ENCODE measurements at regions not wholly inside any gene's neighbourhood (a gene's known extent, or its start where the extent isn't known, plus 50 kb on each side); places are given as distances from the start of the nearest gene placed in this dataset.

- DNase-seq, result no peak
Measured at GRCh38 chr11:28636033-28636432, 527.8 kb downstream of the METTL15 start.

DNA sequence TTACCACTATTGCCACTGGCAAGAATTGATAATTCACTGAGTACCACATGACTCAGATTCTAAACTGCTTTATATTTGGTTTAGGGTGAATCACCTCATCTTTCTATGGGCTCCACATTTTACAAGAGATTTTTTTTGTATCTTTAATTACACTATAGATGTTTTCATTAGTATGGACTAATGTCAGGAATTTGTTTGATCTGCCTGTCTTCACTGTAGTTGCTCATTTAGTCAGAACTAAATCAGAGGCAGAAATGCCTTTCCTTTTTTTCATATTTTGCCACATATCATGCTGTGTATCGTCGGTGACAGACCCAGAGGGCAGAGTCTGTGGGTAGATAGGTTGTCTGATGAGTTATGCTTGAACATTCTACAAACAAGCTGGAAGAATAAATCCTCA, 524.1 kb downstream of the METTL15 start:
- no peak for DNase-seq

GRCh38 chr11:28631148-28631547, 523.0 kb downstream of the METTL15 start:
- no peak for DNase-seq

DNA sequence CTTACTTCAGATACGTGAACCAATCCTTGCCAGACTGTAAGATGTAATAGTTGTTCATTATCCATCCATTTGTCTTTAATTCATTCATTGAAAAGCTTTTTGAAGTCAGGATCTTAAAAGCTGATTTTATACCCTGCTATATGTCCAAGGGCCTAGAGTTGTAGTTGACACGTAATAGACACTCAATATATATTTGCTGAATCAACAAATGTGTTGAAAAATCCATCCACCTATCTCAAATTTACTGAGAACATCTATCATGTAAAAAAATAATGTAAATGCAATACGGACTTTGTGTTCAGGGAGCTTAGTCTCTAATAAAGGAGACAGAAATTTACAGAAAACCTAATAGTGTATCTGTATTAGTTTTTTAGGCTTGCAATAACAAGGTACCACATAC, 521.0 kb downstream of the METTL15 start:
- DNase-seq, result no peak

- no peak for DNase-seq
Measured at GRCh38 chr11:28628412-28628811, 520.2 kb downstream of the METTL15 start.

- peak; percentile 29 for DNase-seq
Measured at GRCh38 chr11:28627690-28628255, 519.6 kb downstream of the METTL15 start.

DNA sequence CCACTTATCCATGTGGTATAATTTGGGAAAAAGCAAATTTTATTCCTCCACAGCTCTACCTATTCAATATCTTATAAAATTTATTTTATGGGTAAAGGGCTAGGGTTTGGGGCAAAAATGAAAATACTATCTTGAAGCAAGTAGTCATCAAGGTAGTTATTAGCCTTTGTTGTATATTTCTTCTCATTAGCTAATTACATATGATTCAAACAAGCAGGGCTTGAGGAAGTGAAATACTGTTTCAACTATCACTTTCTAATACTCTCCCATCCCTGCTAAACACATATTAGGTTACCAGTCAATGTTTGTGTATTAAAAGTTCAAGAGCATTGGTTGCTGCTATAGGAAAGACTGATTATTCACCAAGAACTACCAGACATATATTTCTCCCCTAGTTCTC, 517.3 kb downstream of the METTL15 start:
- DNase-seq, result no peak

DNA sequence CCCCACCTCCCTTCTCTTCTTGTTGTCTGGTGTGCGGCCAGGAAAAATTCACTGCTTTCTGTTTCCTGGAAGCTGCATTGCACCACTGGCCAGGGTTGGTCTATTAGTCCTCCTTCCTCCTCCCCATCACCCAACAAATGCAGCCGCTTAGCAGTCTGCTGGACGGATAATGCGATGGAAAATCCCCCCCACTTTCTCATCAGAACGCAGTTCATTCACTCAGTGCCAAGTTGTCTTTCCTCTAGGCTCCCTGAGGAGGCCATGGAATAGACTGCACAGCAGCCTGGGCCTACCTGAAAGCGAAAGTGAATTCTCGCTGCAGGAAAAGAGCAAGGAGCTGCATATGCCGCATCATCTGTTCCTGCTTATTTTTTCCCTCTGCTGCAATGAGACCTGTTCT, 513.6 kb downstream of the METTL15 start:
- DNase-seq, result no peak

DNA sequence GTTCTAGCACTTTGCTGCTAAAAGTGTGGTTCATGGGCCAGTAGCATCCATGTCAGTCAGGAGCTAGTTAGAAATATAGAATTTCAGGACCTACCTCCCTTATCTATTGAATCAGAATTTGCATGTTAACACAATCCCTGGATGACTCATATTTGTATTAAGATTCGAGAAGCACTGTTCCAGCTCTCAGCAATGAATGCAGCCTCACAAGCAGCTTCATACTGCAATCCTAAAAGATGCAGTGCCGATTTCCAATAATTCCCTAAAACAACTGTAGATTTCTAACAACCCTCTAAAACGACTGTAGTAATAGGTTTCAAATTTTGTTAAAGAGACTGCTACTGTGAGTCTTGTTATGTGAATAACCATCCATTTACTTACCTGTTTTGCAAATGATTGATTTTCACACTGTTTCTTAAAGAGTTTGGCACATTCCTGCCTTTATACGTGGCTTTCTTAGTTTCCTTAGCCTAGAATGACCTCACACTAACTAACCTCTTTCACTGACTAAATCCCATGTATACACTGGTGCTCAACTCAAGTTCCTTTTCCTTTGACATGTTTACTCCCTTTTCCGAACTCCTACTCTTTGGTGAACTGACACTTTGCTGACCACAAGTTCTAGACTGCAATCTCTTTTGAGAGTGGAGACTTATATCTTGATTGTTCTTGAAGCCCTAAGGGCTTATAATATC, 511.8 kb downstream of the METTL15 start:
- no peak for DNase-seq

DNA sequence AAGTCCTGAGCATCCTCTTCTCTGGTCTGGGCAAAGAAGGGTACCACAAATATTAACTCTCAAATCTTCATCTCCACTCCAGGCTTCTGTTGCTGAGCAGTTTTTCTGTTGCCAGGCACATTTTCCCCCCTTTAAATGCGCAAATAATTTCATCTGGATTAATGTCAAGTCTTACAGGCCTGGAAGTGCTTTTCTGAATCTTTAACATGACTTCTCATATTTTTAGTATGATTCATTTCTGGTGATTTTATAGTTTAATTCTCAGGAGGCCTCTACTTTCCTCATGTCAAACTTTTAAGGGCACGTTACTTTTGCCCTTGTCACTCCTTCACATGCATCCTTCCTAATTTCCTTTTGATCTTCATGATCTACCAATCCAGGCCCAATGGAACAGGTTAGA, 510.2 kb downstream of the METTL15 start:
- no peak for DNase-seq

DNA sequence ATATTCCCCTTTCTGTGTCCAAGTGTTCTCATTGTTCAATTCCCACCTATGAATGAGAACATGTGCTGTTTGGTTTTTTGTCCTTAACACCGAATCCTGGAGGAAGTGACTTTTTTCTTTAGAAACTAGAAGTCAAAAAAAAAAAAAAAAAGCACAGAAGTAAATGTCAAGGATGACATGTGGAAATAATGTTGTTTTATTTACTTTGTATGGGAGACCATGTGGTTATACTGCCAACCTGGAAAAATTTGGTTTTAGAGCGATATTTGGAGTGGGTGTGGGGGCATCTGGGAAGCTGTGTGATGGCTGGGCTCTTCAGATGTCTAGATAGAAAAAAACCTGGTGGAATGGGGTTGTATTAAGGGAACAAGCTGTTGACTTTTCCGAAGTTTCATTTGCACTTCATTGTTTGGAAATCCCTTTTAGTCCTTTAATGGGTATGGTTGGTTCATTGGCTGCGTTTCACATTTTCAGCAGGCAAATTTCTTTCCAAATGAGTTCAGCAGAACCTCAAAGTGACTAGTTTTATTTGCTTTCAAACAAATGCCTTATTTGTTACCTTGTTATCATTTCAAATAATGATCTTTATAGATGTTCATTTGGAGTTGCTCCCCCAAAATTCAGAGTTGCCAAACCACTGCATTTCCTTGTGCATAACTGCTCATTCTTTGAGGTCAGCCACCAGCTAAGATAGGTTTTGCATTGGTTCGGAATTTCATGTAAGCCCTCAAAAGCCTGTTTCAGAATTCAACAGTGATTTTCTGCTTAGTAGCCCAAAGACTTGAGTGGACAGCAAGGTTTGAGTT, 508.2 kb downstream of the METTL15 start:
- DNase-seq, result no peak

DNA sequence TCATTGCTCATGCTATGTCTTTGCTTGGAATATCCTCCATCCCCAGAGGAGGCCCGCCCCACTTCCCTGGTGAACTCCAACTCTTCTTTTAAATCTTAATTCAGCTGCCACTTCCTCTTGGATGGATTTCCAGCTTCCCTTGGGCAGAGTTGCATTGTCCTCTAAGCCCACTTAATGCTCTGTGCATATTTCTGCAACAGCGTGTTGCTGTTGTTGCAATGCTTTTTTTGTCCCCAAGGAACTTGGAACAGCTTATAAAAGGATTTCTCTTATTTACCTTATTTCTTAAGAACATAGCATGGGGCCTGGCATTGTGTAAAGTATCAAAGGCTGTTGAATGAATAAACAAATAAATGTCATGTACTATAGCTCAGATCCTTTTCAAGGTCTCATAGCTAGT, 507.4 kb downstream of the METTL15 start:
- no peak for DNase-seq

DNA sequence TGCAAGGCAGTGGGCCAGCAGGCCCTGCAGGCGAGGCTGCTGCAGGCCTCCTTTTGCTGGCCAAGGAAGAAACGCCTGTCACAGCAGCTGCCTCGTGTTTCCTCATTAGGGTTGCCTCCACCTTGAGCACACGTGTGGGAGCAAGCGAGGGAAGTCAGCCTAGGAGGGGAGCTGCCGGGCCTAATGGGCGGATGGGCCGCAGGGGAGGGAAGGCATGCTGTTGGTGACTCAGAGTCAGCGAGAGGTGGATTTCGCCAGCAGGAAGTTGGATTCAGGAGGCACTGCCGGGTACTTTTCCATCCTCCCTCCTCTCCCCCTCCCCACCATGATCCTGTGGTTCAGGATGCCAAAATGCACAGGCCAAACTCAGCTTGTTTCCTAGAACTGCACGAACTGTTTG, 498.7 kb downstream of the METTL15 start:
- DNase-seq, result no peak

DNA sequence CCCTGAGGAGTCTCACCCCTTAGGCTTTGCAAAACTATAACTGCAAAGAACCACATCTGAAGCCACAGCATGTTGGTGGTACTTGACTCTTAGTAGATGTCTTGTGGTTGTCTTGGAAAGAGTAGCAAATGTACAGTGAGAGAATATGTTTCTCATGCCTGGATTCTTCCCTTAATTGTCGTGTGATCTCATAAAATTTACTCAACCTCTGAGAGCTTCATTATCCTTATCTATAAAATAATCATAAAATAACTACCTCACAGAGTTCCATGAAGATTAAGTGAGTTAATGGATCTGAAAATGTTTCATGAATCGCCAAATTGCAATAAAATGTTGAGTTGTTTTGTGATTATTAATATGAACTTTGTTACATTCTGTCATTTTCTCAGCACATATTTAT, 491.5 kb downstream of the METTL15 start:
- no peak for DNase-seq

DNA sequence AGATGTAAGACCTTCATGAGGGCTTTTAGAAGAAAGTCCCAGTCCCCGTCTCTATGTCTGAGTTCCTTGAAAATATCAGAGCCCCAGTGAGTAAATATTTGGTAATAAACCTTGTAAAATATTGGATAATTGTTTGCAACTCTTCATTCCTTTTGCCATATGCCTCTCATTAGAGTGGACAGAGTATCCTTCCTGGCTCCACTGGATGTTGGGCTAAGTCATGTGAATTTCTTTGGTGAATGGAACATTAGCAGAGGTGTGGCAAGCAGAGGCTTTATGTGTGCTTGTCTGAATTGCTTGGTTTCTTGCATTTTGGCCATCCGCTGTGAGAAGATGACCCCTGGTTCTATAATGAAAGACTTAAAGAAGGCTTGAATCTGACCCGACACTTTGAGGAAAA, 490.3 kb downstream of the METTL15 start:
- DNase-seq, result no peak

GRCh38 chr11:28596816-28597215, 488.6 kb downstream of the METTL15 start:
- DNase-seq, result no peak

DNA sequence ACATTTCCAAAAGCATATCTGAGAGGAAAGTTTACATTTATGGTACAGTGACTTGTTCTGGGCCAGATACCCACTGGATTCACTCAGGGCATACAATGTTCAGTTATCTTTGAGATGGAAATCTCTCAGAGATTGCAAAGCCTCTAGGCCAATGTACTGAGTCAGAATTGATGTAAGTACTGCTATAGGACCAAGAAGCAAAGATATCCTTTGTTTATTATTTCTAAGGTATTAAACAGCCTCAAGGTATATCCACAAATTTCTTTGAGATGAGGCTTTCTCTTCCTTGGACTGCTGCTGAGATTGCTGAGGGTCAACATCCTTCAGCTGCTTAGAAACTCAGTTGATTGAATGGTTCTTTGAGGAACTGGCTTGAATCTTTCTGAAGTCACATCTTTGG, 484.0 kb downstream of the METTL15 start:
- no peak for DNase-seq

- no peak for DNase-seq
Measured at GRCh38 chr11:28584992-28585391, 476.8 kb downstream of the METTL15 start.

DNA sequence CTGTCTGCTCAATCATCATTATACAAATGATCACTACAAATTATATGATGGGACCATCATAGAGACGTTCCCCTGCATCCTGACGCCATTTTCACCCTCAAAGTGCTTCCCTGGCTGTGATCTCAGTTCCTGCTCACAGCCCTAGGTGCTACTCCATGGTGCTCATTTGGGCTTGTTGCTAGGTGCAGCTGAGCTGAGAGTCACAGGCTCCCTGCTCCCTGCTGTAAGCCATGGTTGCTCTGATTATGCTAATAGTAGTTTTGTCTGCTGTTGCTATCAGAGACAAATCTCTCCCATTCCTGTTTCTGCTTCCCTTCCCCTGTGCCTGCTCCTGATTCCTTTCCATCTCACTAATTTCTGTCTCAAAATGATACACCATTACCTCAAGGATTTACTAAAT, 474.3 kb downstream of the METTL15 start:
- no peak for DNase-seq

- no peak for DNase-seq
Measured at GRCh38 chr11:28581286-28582242, 473.4 kb downstream of the METTL15 start.

GRCh38 chr11:28571371-28571770, 463.2 kb downstream of the METTL15 start:
- DNase-seq, result no peak

DNA sequence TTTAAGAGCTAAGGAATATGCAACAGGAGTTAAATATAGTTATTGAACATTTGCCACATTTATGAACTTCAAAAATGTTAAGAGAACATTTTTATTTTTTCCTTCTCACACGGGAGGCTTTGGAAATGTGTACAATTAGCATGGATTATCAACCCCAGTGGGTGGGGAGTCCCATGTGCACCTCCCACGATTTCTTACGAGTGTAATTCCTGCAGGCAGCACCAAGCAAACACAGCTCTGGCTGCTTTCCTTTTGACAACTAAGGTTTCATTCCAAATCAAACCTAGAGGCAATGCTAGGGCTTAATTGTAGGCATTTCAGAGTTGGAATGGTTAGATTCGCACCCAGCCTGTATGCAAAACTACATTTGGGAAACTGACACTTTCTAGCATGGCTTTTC, 460.9 kb downstream of the METTL15 start:
- DNase-seq, result no peak

Measured in NCI-H1436 treated with DMSO at 0.1 percent for 48 hours (cell line).